ENCODE measurements at regions not wholly inside any gene's neighbourhood (a gene's known extent, or its start where the extent isn't known, plus 50 kb on each side); places are given as distances from the start of the nearest gene placed in this dataset.

DNA sequence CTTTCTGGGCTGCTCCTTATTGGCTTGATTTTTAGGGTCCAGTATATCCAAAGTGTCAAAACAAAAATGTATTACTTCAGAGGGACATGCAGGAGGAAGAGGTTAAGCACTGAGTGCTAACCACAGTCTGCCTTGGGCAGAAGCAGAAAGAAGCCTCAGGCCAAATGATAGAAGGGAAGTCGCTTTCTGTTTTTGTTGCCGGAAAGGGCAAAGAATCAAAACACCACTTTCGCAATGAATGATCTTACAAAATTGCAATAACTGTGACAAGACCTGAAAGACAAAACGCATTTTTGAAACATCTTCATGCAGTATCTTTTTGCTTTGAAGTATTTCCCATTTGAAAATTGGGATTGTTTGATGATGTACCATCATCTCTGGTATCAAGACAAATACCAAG lies 70.1 kb upstream of the PICALM start:
- TF ChIP-seq, protein P1, sequence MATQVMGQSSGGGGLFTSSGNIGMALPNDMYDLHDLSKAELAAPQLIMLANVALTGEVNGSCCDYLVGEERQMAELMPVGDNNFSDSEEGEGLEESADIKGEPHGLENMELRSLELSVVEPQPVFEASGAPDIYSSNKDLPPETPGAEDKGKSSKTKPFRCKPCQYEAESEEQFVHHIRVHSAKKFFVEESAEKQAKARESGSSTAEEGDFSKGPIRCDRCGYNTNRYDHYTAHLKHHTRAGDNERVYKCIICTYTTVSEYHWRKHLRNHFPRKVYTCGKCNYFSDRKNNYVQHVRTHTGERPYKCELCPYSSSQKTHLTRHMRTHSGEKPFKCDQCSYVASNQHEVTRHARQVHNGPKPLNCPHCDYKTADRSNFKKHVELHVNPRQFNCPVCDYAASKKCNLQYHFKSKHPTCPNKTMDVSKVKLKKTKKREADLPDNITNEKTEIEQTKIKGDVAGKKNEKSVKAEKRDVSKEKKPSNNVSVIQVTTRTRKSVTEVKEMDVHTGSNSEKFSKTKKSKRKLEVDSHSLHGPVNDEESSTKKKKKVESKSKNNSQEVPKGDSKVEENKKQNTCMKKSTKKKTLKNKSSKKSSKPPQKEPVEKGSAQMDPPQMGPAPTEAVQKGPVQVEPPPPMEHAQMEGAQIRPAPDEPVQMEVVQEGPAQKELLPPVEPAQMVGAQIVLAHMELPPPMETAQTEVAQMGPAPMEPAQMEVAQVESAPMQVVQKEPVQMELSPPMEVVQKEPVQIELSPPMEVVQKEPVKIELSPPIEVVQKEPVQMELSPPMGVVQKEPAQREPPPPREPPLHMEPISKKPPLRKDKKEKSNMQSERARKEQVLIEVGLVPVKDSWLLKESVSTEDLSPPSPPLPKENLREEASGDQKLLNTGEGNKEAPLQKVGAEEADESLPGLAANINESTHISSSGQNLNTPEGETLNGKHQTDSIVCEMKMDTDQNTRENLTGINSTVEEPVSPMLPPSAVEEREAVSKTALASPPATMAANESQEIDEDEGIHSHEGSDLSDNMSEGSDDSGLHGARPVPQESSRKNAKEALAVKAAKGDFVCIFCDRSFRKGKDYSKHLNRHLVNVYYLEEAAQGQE (IDR thresholded peaks at IDR 0.05; ENCODE audit: low read depth): no peak
- TF ChIP-seq, protein P2, sequence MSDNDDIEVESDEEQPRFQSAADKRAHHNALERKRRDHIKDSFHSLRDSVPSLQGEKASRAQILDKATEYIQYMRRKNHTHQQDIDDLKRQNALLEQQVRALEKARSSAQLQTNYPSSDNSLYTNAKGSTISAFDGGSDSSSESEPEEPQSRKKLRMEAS (IDR thresholded peaks at IDR 0.05): no peak
- no peak for TF ChIP-seq EP300 (IDR thresholded peaks at IDR 0.05; ENCODE audit: borderline replicate concordance)
- TF ChIP-seq TAF1 (IDR thresholded peaks at IDR 0.05; ENCODE audit: low read depth): no peak
- TF ChIP-seq YY1 (IDR thresholded peaks at IDR 0.05; ENCODE audit: low read depth): no peak
- no peak for TF ChIP-seq TCF12 (IDR thresholded peaks at IDR 0.05; ENCODE audit: low read depth)
- no peak for TF ChIP-seq RAD21 (IDR thresholded peaks at IDR 0.05; ENCODE audit: low read depth)
- TF ChIP-seq, protein P3, sequence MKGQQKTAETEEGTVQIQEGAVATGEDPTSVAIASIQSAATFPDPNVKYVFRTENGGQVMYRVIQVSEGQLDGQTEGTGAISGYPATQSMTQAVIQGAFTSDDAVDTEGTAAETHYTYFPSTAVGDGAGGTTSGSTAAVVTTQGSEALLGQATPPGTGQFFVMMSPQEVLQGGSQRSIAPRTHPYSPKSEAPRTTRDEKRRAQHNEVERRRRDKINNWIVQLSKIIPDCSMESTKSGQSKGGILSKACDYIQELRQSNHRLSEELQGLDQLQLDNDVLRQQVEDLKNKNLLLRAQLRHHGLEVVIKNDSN (IDR thresholded peaks at IDR 0.05): no peak
- no peak for TF ChIP-seq CREB1 (IDR thresholded peaks at IDR 0.05; ENCODE audit: low read depth)
- no peak for TF ChIP-seq TEAD4 (IDR thresholded peaks at IDR 0.05)
- no peak for TF ChIP-seq NFIC (IDR thresholded peaks at IDR 0.05)
- no peak for TF ChIP-seq CEBPB (IDR thresholded peaks at IDR 0.05)
- no peak for TF ChIP-seq EGR1 (IDR thresholded peaks at IDR 0.05)
- no peak for TF ChIP-seq FOXM1 (IDR thresholded peaks at IDR 0.05; ENCODE audit: borderline replicate concordance, low read depth)

Data from Ishikawa (cell line).